ENCODE measurements at regions not wholly inside any gene's neighbourhood (a gene's known extent, or its start where the extent isn't known, plus 50 kb on each side); places are given as distances from the start of the nearest gene placed in this dataset.
"Not testable (repeated sequence)": the region's sequence is repeated elsewhere in the genome, so short reads cannot be mapped to it uniquely, and the experiment has no call there.

DNA sequence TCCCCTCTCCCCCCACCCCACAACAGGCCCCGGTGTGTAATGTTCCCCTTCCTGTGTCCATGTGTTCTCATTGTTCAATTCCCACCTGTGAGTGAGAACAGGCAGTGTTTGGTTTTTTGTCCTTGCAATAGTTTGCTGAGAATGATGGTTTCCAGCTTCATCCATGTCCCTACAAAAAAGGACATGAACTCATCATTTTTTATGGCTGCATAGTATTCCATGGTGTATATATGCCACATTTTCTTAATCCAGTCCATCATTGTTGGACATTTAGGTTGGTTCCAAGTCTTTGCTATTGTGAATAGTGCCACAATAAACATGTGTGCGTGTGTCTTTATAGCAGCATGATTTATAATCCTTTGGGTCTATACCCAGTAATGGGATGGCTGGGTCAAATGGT lies 176.4 kb upstream of the C1GALT1 start:
- not testable (repeated sequence) for TF ChIP-seq NR3C1 (IDR thresholded peaks at IDR 0.05); JUN (IDR thresholded peaks at IDR 0.05); BHLHE40 (IDR thresholded peaks at IDR 0.05; ENCODE audit: low read depth, low read length); CTCF (IDR thresholded peaks at IDR 0.05); RCOR1 (IDR thresholded peaks at IDR 0.05; ENCODE audit: low read depth, low read length); POLR2A (IDR thresholded peaks at IDR 0.05; ENCODE audit: low read length); MAZ (IDR thresholded peaks at IDR 0.05; ENCODE audit: borderline replicate concordance, low read depth, low read length); HDAC2 (IDR thresholded peaks at IDR 0.05); SMC3 (IDR thresholded peaks at IDR 0.05); HOXB5 (CRISPR knock-in tag; IDR thresholded peaks at IDR 0.05); PHF8 (IDR thresholded peaks at IDR 0.05; ENCODE audit: borderline replicate concordance, low read depth); CEBPB (IDR thresholded peaks at IDR 0.05)
- TF ChIP-seq, protein P1, sequence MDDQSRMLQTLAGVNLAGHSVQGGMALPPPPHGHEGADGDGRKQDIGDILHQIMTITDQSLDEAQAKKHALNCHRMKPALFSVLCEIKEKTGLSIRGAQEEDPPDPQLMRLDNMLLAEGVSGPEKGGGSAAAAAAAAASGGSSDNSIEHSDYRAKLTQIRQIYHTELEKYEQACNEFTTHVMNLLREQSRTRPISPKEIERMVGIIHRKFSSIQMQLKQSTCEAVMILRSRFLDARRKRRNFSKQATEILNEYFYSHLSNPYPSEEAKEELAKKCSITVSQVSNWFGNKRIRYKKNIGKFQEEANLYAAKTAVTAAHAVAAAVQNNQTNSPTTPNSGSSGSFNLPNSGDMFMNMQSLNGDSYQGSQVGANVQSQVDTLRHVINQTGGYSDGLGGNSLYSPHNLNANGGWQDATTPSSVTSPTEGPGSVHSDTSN (IDR thresholded peaks at IDR 0.05), result not testable (repeated sequence)
- TF ChIP-seq, protein P2, sequence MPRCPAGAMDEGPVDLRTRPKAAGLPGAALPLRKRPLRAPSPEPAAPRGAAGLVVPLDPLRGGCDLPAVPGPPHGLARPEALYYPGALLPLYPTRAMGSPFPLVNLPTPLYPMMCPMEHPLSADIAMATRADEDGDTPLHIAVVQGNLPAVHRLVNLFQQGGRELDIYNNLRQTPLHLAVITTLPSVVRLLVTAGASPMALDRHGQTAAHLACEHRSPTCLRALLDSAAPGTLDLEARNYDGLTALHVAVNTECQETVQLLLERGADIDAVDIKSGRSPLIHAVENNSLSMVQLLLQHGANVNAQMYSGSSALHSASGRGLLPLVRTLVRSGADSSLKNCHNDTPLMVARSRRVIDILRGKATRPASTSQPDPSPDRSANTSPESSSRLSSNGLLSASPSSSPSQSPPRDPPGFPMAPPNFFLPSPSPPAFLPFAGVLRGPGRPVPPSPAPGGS (IDR thresholded peaks at IDR 0.05), result not testable (repeated sequence)

All from A549 (cell line).